Thoracic aorta (tissue), 2 donors: ENCODE measurements at regions not wholly inside any gene's neighbourhood (a gene's known extent, or its start where the extent isn't known, plus 50 kb on each side); places are given as distances from the start of the nearest gene placed in this dataset.
"Not testable (repeated sequence)": the region's sequence is repeated elsewhere in the genome, so short reads cannot be mapped to it uniquely, and the experiment has no call there.

ENCODE experiments used
- ATAC-seq: fragments of 150-250 bp; one replicate; pipeline ENCODE4 v1.8.0; 2017; ENCODE audit warnings: low read depth; ENCODE audit not compliant: insufficient number of reproducible peaks, low FRiP score
- DNase-seq: peaks from one replicate; pipeline ENCODE4 v3.0.0-alpha.2; 2020; ENCODE audit warnings: low spot score
- H3K27ac ChIP-seq, 2 donors: fragments of 200-600 bp; sonication (generic); 1 replicate in 1 of 2; 2 replicates in 1 of 2; pipeline ENCODE4 v1.5.1; 2016; ENCODE audit warnings: mild to moderate bottlenecking in 2 of 2, moderate library complexity in 2 of 2
- H3K27me3 ChIP-seq: fragments of 200-600 bp; sonication (generic); replicated peaks from 2 replicates; pipeline ENCODE4 v1.6.0; 2016; ENCODE audit warnings: mild to moderate bottlenecking; ENCODE audit not compliant: insufficient read depth
- H3K36me3 ChIP-seq: fragments of 200-600 bp; sonication (generic); one replicate; pipeline ENCODE4 v1.5.1; 2016
- H3K4me1 ChIP-seq, 2 donors: fragments of 200-600 bp; sonication (generic); 1 replicate in 1 of 2; 2 replicates in 1 of 2; pipeline versions ENCODE4 v1.5.1 to v1.6.0; 2016; ENCODE audit warnings: low read depth in 2 of 2, mild to moderate bottlenecking in 1 of 2; ENCODE audit not compliant: control insufficient read depth in 1 of 2
- H3K4me3 ChIP-seq: fragments of 200-600 bp; sonication (generic); 2 replicates; pipeline ENCODE4 v1.5.1; 2016; ENCODE audit warnings: mild to moderate bottlenecking
- H3K9me3 ChIP-seq: fragments of 200-600 bp; sonication (generic); 2 replicates; pipeline ENCODE4 v1.5.1; 2016

- ATAC-seq, H3K4me1 ChIP-seq, H3K4me3 ChIP-seq, DNase-seq, H3K9me3 ChIP-seq, H3K27ac ChIP-seq, H3K36me3 ChIP-seq, H3K27me3 ChIP-seq: not testable (repeated sequence)
Observed at GRCh38 chr20:29891555-29891954, 1365.9 kb upstream of the DEFB115 start.
